ENCODE measurements at regions not wholly inside any gene's neighbourhood (a gene's known extent, or its start where the extent isn't known, plus 50 kb on each side); places are given as distances from the start of the nearest gene placed in this dataset.

DNA sequence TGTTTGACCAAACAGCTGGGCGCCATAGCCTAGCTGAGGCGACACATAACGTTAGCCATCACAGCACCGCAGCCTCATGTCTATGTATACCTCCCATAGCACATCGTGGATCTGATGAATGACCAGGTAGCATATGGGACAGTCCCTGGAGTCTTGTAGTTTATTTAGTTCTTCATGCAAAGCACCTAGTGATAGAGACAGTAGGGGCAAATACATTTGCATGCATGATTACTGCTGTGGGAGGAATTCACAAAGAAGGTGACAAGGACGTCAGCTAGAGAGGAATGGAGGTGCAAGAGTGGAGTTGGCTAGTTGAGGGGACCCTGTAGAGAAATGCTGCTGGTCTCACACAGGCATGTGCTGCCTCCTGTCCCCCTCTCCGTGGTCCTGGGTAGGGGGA lies 478.9 kb upstream of the HS6ST1 start:
- no peak for TF ChIP-seq EZH2 (IDR thresholded peaks at IDR 0.05; ENCODE audit: low read length, missing control alignments)
- TF ChIP-seq, protein P1, sequence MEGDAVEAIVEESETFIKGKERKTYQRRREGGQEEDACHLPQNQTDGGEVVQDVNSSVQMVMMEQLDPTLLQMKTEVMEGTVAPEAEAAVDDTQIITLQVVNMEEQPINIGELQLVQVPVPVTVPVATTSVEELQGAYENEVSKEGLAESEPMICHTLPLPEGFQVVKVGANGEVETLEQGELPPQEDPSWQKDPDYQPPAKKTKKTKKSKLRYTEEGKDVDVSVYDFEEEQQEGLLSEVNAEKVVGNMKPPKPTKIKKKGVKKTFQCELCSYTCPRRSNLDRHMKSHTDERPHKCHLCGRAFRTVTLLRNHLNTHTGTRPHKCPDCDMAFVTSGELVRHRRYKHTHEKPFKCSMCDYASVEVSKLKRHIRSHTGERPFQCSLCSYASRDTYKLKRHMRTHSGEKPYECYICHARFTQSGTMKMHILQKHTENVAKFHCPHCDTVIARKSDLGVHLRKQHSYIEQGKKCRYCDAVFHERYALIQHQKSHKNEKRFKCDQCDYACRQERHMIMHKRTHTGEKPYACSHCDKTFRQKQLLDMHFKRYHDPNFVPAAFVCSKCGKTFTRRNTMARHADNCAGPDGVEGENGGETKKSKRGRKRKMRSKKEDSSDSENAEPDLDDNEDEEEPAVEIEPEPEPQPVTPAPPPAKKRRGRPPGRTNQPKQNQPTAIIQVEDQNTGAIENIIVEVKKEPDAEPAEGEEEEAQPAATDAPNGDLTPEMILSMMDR (conservative IDR thresholded peaks at IDR 0.05 in 1 of 2, IDR thresholded peaks at IDR 0.05 in 1 of 2; ENCODE audit: low read depth in 1 of 2, low read length in 2 of 2), result no peak
